ENCODE measurements at regions not wholly inside any gene's neighbourhood (a gene's known extent, or its start where the extent isn't known, plus 50 kb on each side); places are given as distances from the start of the nearest gene placed in this dataset.

GRCh38 chr10:84683550-84683949 lies 355.2 kb downstream of the CCSER2 start:
- intact Hi-C loops (cut with DNase I, micrococcal nuclease) = no loop called here
- DNase-seq (no peak), ATAC-seq (ENCODE audit: poor library complexity) (no peak)
- no peaks in the 10 kb centered on the region for H3K9me3 Mint-ChIP-seq
- no peak overlapping the region for H3K27ac Mint-ChIP-seq
- TF ChIP-seq CTCF (IDR thresholded peaks at IDR 0.05) = no peak
- Histone ChIP-seq H3K36me3 (ENCODE audit: insufficient read depth, low read length) (no peaks in the 10 kb centered on the region), H3K9me3 (ENCODE audit: control insufficient read depth in 1 of 2, insufficient read depth in 1 of 2, low read length in 2 of 2) (no peaks in the 10 kb centered on the region), H3K4me1 (ENCODE audit: insufficient read depth, low read length) (no peaks in the 10 kb centered on the region), H3K27ac (ENCODE audit: low read depth in 1 of 2, low read length in 2 of 2) (no peak overlapping the region), H3K4me3 (ENCODE audit: low read length) (no peak overlapping the region), H3K27me3 (ENCODE audit: control insufficient read depth in 1 of 2, insufficient read depth in 2 of 2, low read length in 2 of 2) (peaks cover 0 to 4% of the 10 kb centered on the region in 2 experiments)
- peaks cover 10% of the 10 kb centered on the region for H3K27me3 Mint-ChIP-seq
- H3K4me1 Mint-ChIP-seq (ENCODE audit: low read depth) = no peaks in the 10 kb centered on the region
- no peak overlapping the region for H3K4me3 Mint-ChIP-seq
- ChIA-PET POLR2A (no interaction called here), CTCF (no interaction called here)
- no peaks in the 10 kb centered on the region for H3K36me3 Mint-ChIP-seq (ENCODE audit: low read depth)

- no peak overlapping the region for H3K27ac Mint-ChIP-seq
- no peak for TF ChIP-seq CTCF (IDR thresholded peaks at IDR 0.05)
- H3K9me3 Mint-ChIP-seq = no peaks in the 10 kb centered on the region
- no peak overlapping the region for H3K4me3 Mint-ChIP-seq
- peaks cover 10% of the 10 kb centered on the region for H3K27me3 Mint-ChIP-seq
- POLR2A ChIA-PET = no interaction called here
- no peaks in the 10 kb centered on the region for H3K4me1 Mint-ChIP-seq (ENCODE audit: low read depth)
- DNase-seq (no peak), ATAC-seq (ENCODE audit: poor library complexity) (no peak)
- intact Hi-C loops (cut with DNase I, micrococcal nuclease) = no loop called here
- no peaks in the 10 kb centered on the region for H3K36me3 ChIP-seq (ENCODE audit: insufficient read depth, low read length)
- no peak overlapping the region for H3K27ac ChIP-seq (ENCODE audit: low read depth in 1 of 2, low read length in 2 of 2)
- peaks cover 0 to 4% of the 10 kb centered on the region in 2 experiments for H3K27me3 ChIP-seq (ENCODE audit: control insufficient read depth in 1 of 2, insufficient read depth in 2 of 2, low read length in 2 of 2)
- no peaks in the 10 kb centered on the region for H3K9me3 ChIP-seq (ENCODE audit: control insufficient read depth in 1 of 2, insufficient read depth in 1 of 2, low read length in 2 of 2)
- H3K4me3 ChIP-seq (ENCODE audit: low read length) = no peak overlapping the region
- H3K36me3 Mint-ChIP-seq (ENCODE audit: low read depth) = no peaks in the 10 kb centered on the region
- H3K4me1 ChIP-seq (ENCODE audit: insufficient read depth, low read length) = no peaks in the 10 kb centered on the region
- CTCF ChIA-PET = no interaction called here
Measured at GRCh38 chr10:84683980-84684740, 355.8 kb downstream of the CCSER2 start.

GRCh38 chr10:84685047-84685660 lies 356.8 kb downstream of the CCSER2 start:
- H3K27ac ChIP-seq (ENCODE audit: low read depth in 1 of 2, low read length in 2 of 2) = no peak overlapping the region
- Mint-ChIP-seq H3K9me3 (no peaks in the 10 kb centered on the region), H3K4me3 (no peak overlapping the region), H3K27ac (no peak overlapping the region), H3K4me1 (ENCODE audit: low read depth) (no peaks in the 10 kb centered on the region), H3K27me3 (peaks cover 10% of the 10 kb centered on the region), H3K36me3 (ENCODE audit: low read depth) (no peaks in the 10 kb centered on the region)
- intact Hi-C loops (cut with DNase I, micrococcal nuclease) = no loop called here
- H3K4me1 ChIP-seq (ENCODE audit: insufficient read depth, low read length) = no peaks in the 10 kb centered on the region
- no peaks in the 10 kb centered on the region for H3K36me3 ChIP-seq (ENCODE audit: insufficient read depth, low read length)
- CTCF ChIA-PET = no interaction called here
- H3K4me3 ChIP-seq (ENCODE audit: low read length) = no peak overlapping the region
- POLR2A ChIA-PET = no interaction called here
- DNase-seq (no peak), ATAC-seq (ENCODE audit: poor library complexity) (no peak)
- peaks cover 0 to 2% of the 10 kb centered on the region in 2 experiments for H3K27me3 ChIP-seq (ENCODE audit: control insufficient read depth in 1 of 2, insufficient read depth in 2 of 2, low read length in 2 of 2)
- no peak for TF ChIP-seq CTCF (IDR thresholded peaks at IDR 0.05)
- H3K9me3 ChIP-seq (ENCODE audit: control insufficient read depth in 1 of 2, insufficient read depth in 1 of 2, low read length in 2 of 2) = no peaks in the 10 kb centered on the region
